Neural progenitor cell (in vitro differentiated cells): ENCODE measurements at regions not wholly inside any gene's neighbourhood (a gene's known extent, or its start where the extent isn't known, plus 50 kb on each side); places are given as distances from the start of the nearest gene placed in this dataset.

ENCODE experiments used
- EZH2phosphoT487 ChIP-seq: fragments of 200-600 bp; sonication (generic); IDR thresholded peaks from 2 replicates; pipeline ENCODE4 v1.6.1; 2017; ENCODE audit warnings: antibody characterized with exemption
- TF ChIP-seq, protein P1 (sequence below): fragments of 200-600 bp; sonication (generic); IDR thresholded peaks from 2 replicates; pipeline ENCODE4 v1.5.1; 2017; ENCODE audit warnings: antibody characterized with exemption, mild to moderate bottlenecking

- TF ChIP-seq, protein P1, sequence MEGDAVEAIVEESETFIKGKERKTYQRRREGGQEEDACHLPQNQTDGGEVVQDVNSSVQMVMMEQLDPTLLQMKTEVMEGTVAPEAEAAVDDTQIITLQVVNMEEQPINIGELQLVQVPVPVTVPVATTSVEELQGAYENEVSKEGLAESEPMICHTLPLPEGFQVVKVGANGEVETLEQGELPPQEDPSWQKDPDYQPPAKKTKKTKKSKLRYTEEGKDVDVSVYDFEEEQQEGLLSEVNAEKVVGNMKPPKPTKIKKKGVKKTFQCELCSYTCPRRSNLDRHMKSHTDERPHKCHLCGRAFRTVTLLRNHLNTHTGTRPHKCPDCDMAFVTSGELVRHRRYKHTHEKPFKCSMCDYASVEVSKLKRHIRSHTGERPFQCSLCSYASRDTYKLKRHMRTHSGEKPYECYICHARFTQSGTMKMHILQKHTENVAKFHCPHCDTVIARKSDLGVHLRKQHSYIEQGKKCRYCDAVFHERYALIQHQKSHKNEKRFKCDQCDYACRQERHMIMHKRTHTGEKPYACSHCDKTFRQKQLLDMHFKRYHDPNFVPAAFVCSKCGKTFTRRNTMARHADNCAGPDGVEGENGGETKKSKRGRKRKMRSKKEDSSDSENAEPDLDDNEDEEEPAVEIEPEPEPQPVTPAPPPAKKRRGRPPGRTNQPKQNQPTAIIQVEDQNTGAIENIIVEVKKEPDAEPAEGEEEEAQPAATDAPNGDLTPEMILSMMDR = no peak
- TF ChIP-seq EZH2phosphoT487 = no peak
Measured at GRCh38 chr16:27634779-27635178, 84.8 kb downstream of the KATNIP start.
